CD14-positive monocyte (primary cell): ENCODE measurements at regions not wholly inside any gene's neighbourhood (a gene's known extent, or its start where the extent isn't known, plus 50 kb on each side); places are given as distances from the start of the nearest gene placed in this dataset.

Experiments
- DNase-seq, 3 donors: peaks; one replicate each; pipeline ENCODE4 v3.0.0-alpha.2; 2011 to 2022
- H2AFZ ChIP-seq: 2 replicates; pipeline ENCODE4 v1.6.0; 2012; ENCODE audit warnings: mild to moderate bottlenecking, low read depth, low read length, inconsistent platforms; ENCODE audit not compliant: insufficient read depth, poor library complexity, severe bottlenecking
- H3K27ac ChIP-seq, 2 donors: 1 replicate in 1 of 2; 2 replicates in 1 of 2; pipeline ENCODE4 v1.5.1; 2012 to 2013; ENCODE audit warnings: low read length in 2 of 2, control low read depth in 1 of 2, inconsistent platforms in 1 of 2, low read depth in 1 of 2, mild to moderate bottlenecking in 1 of 2
- H3K27me3 ChIP-seq, 2 donors: one replicate each; pipeline versions ENCODE4 v1.6.0 to v1.6.1; 2011 to 2013; ENCODE audit warnings: low read length in 2 of 2; ENCODE audit not compliant: control insufficient read depth in 2 of 2, insufficient read depth in 2 of 2
- H3K36me3 ChIP-seq, 2 donors: replicated peaks in 1 of 2; 1 replicate in 1 of 2; 2 replicates in 1 of 2; pipeline versions ENCODE4 v1.5.1 to v1.6.1; 2012 to 2013; ENCODE audit warnings: low read length in 2 of 2, control low read depth in 1 of 2, inconsistent platforms in 1 of 2, mild to moderate bottlenecking in 1 of 2; ENCODE audit not compliant: insufficient read depth in 2 of 2, control insufficient read depth in 1 of 2
- H3K4me1 ChIP-seq, 2 donors: 1 replicate in 1 of 2; 2 replicates in 1 of 2; pipeline versions ENCODE4 v1.5.1 to v1.6.1; 2012 to 2013; ENCODE audit warnings: low read length in 2 of 2, control low read depth in 1 of 2, inconsistent platforms in 1 of 2, mild to moderate bottlenecking in 1 of 2, moderate library complexity in 1 of 2; ENCODE audit not compliant: insufficient read depth in 2 of 2, control insufficient read depth in 1 of 2
- H3K4me2 ChIP-seq: replicated peaks from 2 replicates; pipeline ENCODE3; 2012; ENCODE audit warnings: low read length, moderate library complexity, mild to moderate bottlenecking; ENCODE audit not compliant: poor library complexity, severe bottlenecking; ENCODE audit errors: extremely low read depth
- H3K4me3 ChIP-seq, 3 experiments: fragments of 200-600 bp in 1 of 3; sonication (generic) in 1 of 3; replicated peaks in 1 of 3; 1 replicate in 2 of 3; 2 replicates in 1 of 3; pipeline ENCODE4 v1.5.1; 2011 to 2013; ENCODE audit warnings: low read length in 3 of 3, mild to moderate bottlenecking in 3 of 3, control low read depth in 2 of 3, low read depth in 2 of 3, inconsistent platforms in 1 of 3, moderate library complexity in 1 of 3
- H3K79me2 ChIP-seq: 2 replicates; pipeline ENCODE4 v1.6.0; 2012; ENCODE audit warnings: mild to moderate bottlenecking, control low read depth, inconsistent platforms, low read length, moderate library complexity; ENCODE audit not compliant: insufficient read depth
- H3K9ac ChIP-seq: 2 replicates; pipeline ENCODE4 v1.6.0; 2017; ENCODE audit warnings: low read length, mild to moderate bottlenecking; ENCODE audit not compliant: insufficient read depth, poor library complexity, severe bottlenecking
- H3K9me3 ChIP-seq, 2 donors: replicated peaks in 1 of 2; 1 replicate in 1 of 2; 2 replicates in 1 of 2; pipeline versions ENCODE4 v1.5.1 to v1.6.1; 2012 to 2013; ENCODE audit warnings: low read length in 2 of 2, control low read depth in 1 of 2; ENCODE audit not compliant: control insufficient read depth in 1 of 2, insufficient read depth in 1 of 2
- H4K20me1 ChIP-seq: 2 replicates; pipeline ENCODE4 v1.6.0; 2012; ENCODE audit warnings: mild to moderate bottlenecking, low read length, control low read depth, moderate library complexity; ENCODE audit not compliant: insufficient read depth
- H3K27ac Mint-ChIP-seq, 7 donors: one replicate each; pipeline ENCODE4 v1.8.0; 2020; ENCODE audit warnings: mild to moderate bottlenecking in 7 of 7, mixed read lengths in 7 of 7, moderate library complexity in 6 of 7, inconsistent platforms in 2 of 7
- H3K27me3 Mint-ChIP-seq, 3 donors: one replicate each; pipeline ENCODE4 v1.8.0; 2021 to 2022; ENCODE audit warnings: low read depth in 3 of 3, mild to moderate bottlenecking in 3 of 3, mixed read lengths in 3 of 3, moderate library complexity in 3 of 3, inconsistent platforms in 1 of 3
- H3K36me3 Mint-ChIP-seq, 2 donors: one replicate each; pipeline ENCODE4 v1.8.0; 2020; ENCODE audit warnings: mixed read lengths in 2 of 2, inconsistent platforms in 1 of 2, mild to moderate bottlenecking in 1 of 2
- H3K4me1 Mint-ChIP-seq: one replicate; pipeline ENCODE4 v1.8.0; 2020; ENCODE audit warnings: mild to moderate bottlenecking, mixed read lengths
- H3K4me3 Mint-ChIP-seq, 2 donors: one replicate each; pipeline ENCODE4 v1.8.0; 2020; ENCODE audit warnings: mild to moderate bottlenecking in 2 of 2, mixed read lengths in 2 of 2, moderate library complexity in 1 of 2
- H3K9me3 Mint-ChIP-seq, 7 donors: one replicate each; pipeline ENCODE4 v1.8.0; 2020 to 2022; ENCODE audit warnings: mixed read lengths in 7 of 7, mild to moderate bottlenecking in 6 of 7, moderate library complexity in 6 of 7, inconsistent platforms in 2 of 7
- CTCF ChIP-seq: fragments of 200-600 bp; IDR thresholded peaks from one replicate; pipeline ENCODE4 v1.8.0; 2022; ENCODE audit warnings: antibody characterized with exemption, mild to moderate bottlenecking
- WGBS: methylation state at CpG from one replicate; pipeline ENCODE4 v1.1.5; 2013; ENCODE audit warnings: missing lambda C conversion rate; ENCODE audit not compliant: insufficient coverage; 5-methylcytosine and 5-hydroxymethylcytosine counted together
- intact Hi-C, 2 donors: fragments of 100-400 bp; cut with micrococcal nuclease; formaldehyde crosslinking; loops; one replicate each; pipeline versions ENCODE4 v1.15.0 to v1.15.1; 2023

- no peaks in the 10 kb centered on the region for H3K79me2 ChIP-seq
- peak in 2 of 3 donors; percentile 0 to 19 for DNase-seq
- H3K9me3 Mint-ChIP-seq, result no peaks in the 10 kb centered on the region
- no peak overlapping the region for H3K27ac ChIP-seq
- intact Hi-C loops, result no loop called here
- peaks cover 0 to 3% (median 2%) of the 10 kb centered on the region in 3 donors for H3K27me3 Mint-ChIP-seq
- H3K27me3 ChIP-seq, result no peaks in the 10 kb centered on the region
- H3K4me1 Mint-ChIP-seq, result no peaks in the 10 kb centered on the region
- peak; percentile 31 for TF ChIP-seq CTCF
- no peaks in the 10 kb centered on the region for H3K36me3 Mint-ChIP-seq
- no peak overlapping the region for H3K4me2 ChIP-seq
- no peak overlapping the region for H3K9ac ChIP-seq
- 8% methylated on average over 2 of the region's 3 CpGs for WGBS
- no peaks in the 10 kb centered on the region for H3K4me1 ChIP-seq
- no peaks in the 10 kb centered on the region for H3K36me3 ChIP-seq
- no peaks in the 10 kb centered on the region for H3K9me3 ChIP-seq
- no peak overlapping the region for H3K27ac Mint-ChIP-seq
- H2AFZ ChIP-seq, result no peak overlapping the region
- no peak overlapping the region for H3K4me3 ChIP-seq
- H3K4me3 Mint-ChIP-seq, result no peak overlapping the region
- no peaks in the 10 kb centered on the region for H4K20me1 ChIP-seq
Observed at GRCh38 chr6:153312634-153313033, 181.6 kb upstream of the RGS17 start.

GRCh38 chr6:153309651-153310050, 178.6 kb upstream of the RGS17 start:
- intact Hi-C loops, result no loop called here
- peaks cover 4 to 7% of the 10 kb centered on the region in 2 donors for H3K9me3 ChIP-seq
- no peak for TF ChIP-seq CTCF
- H3K27ac ChIP-seq, result no peak overlapping the region
- no peaks in the 10 kb centered on the region for H3K27me3 ChIP-seq
- Mint-ChIP-seq H3K4me1 (no peaks in the 10 kb centered on the region), H3K36me3 (no peaks in the 10 kb centered on the region), H3K4me3 (no peak overlapping the region), H3K27me3 (peaks cover 0 to 2% (median 2%) of the 10 kb centered on the region in 3 donors), H3K27ac (no peak overlapping the region), H3K9me3 (peaks cover 0 to 6% (median 2%) of the 10 kb centered on the region in 7 donors)
- DNase-seq, result no peak
- no peak overlapping the region for H2AFZ ChIP-seq
- H3K79me2 ChIP-seq, result no peaks in the 10 kb centered on the region
- H4K20me1 ChIP-seq, result no peaks in the 10 kb centered on the region
- H3K9ac ChIP-seq, result no peak overlapping the region
- H3K4me1 ChIP-seq, result no peaks in the 10 kb centered on the region
- H3K4me3 ChIP-seq, result no peak overlapping the region
- no peaks in the 10 kb centered on the region for H3K36me3 ChIP-seq
- no peak overlapping the region for H3K4me2 ChIP-seq
- WGBS, result 100% methylated on average over 1 of the region's 2 CpGs
